HT1080 (cell line): ENCODE measurements at regions not wholly inside any gene's neighbourhood (a gene's known extent, or its start where the extent isn't known, plus 50 kb on each side); places are given as distances from the start of the nearest gene placed in this dataset.
"Not testable (repeated sequence)": the region's sequence is repeated elsewhere in the genome, so short reads cannot be mapped to it uniquely, and the experiment has no call there.

Experiments used
- DNase-seq: peaks from one replicate; pipeline ENCODE4 v3.0.0-alpha.2; 2015; ENCODE audit warnings: low read depth

GRCh38 chr9:82883974-82884373 lies 179.0 kb downstream of the RASEF start:
- not testable (repeated sequence) for DNase-seq

- no peak for DNase-seq
Measured at GRCh38 chr9:82890401-82890800, 172.5 kb downstream of the RASEF start.

- no peak for DNase-seq
Measured at GRCh38 chr9:82890865-82891264, 172.1 kb downstream of the RASEF start.

GRCh38 chr9:82891321-82891720 lies 171.6 kb downstream of the RASEF start:
- DNase-seq = peak; percentile 41

- DNase-seq = no peak
Measured at GRCh38 chr9:82893549-82893948, 169.4 kb downstream of the RASEF start.

- DNase-seq = no peak
Measured at GRCh38 chr9:82894548-82894947, 168.4 kb downstream of the RASEF start.

- no peak for DNase-seq
Measured at GRCh38 chr9:82894961-82895821, 167.8 kb downstream of the RASEF start.

- no peak for DNase-seq
Measured at GRCh38 chr9:82895822-82896110, 167.2 kb downstream of the RASEF start.

- peak; percentile 51 for DNase-seq
Measured at GRCh38 chr9:82903503-82903902, 159.4 kb downstream of the RASEF start.

GRCh38 chr9:82911996-82912395 lies 150.9 kb downstream of the RASEF start:
- no peak for DNase-seq

GRCh38 chr9:82912645-82913044 lies 150.3 kb downstream of the RASEF start:
- DNase-seq = no peak

- not testable (repeated sequence) for DNase-seq
Measured at GRCh38 chr9:82916238-82916637, 146.7 kb downstream of the RASEF start.

- DNase-seq = no peak
Measured at GRCh38 chr9:82920154-82920553, 142.8 kb downstream of the RASEF start.

- DNase-seq = no peak
Measured at GRCh38 chr9:82922686-82923085, 140.3 kb downstream of the RASEF start.

GRCh38 chr9:82923092-82923911 lies 139.6 kb downstream of the RASEF start:
- DNase-seq = no peak

GRCh38 chr9:82923912-82924605 lies 138.9 kb downstream of the RASEF start:
- no peak for DNase-seq
